Gastroesophageal sphincter (tissue), 4 donors: ENCODE measurements at regions not wholly inside any gene's neighbourhood (a gene's known extent, or its start where the extent isn't known, plus 50 kb on each side); places are given as distances from the start of the nearest gene placed in this dataset.

Experiments
- ATAC-seq: fragments of 150-250 bp; one replicate; pipeline ENCODE4 v1.9.1; 2016; ENCODE audit warnings: mild to moderate bottlenecking, moderate library complexity
- H3K27ac ChIP-seq, 4 donors: fragments of 200-600 bp; sonication (generic) in 3 of 4; 1 replicate in 3 of 4; 2 replicates in 1 of 4; pipeline ENCODE4 v1.5.1; 2016 to 2019
- H3K27me3 ChIP-seq: fragments of 200-600 bp; sonication (generic); one replicate; pipeline ENCODE4 v1.5.1; 2019
- H3K36me3 ChIP-seq, 2 donors: fragments of 200-600 bp; sonication (generic); one replicate each; pipeline ENCODE4 v1.5.1; 2019; ENCODE audit warnings: control low read depth in 1 of 2
- H3K4me1 ChIP-seq, 3 donors: fragments of 200-600 bp; sonication (generic); 1 replicate in 2 of 3; 2 replicates in 1 of 3; pipeline ENCODE4 v1.5.1; 2016 to 2019; ENCODE audit warnings: control low read depth in 2 of 3
- H3K4me3 ChIP-seq, 2 donors: fragments of 200-600 bp; sonication (generic); one replicate each; pipeline ENCODE4 v1.5.1; 2019; ENCODE audit warnings: mild to moderate bottlenecking in 1 of 2, moderate library complexity in 1 of 2
- H3K9me3 ChIP-seq, 3 donors: fragments of 200-600 bp; sonication (generic); one replicate each; pipeline ENCODE4 v1.5.1; 2017 to 2019; ENCODE audit warnings: control low read depth in 2 of 3
- EP300 ChIP-seq: sonication (generic); formaldehyde crosslinking; IDR thresholded peaks from one replicate; pipeline ENCODE4 v1.6.1; 2017; ENCODE audit warnings: antibody characterized with exemption, mild to moderate bottlenecking
- POLR2A ChIP-seq, 2 donors: fragments of 450-650 bp; IDR thresholded peaks; one replicate each; pipeline ENCODE4 v1.6.1; 2017; ENCODE audit warnings: antibody characterized with exemption in 2 of 2, mild to moderate bottlenecking in 2 of 2, moderate library complexity in 1 of 2
- POLR2AphosphoS5 ChIP-seq: sonication (generic); formaldehyde crosslinking; IDR thresholded peaks from one replicate; pipeline ENCODE4 v1.6.1; 2017; ENCODE audit warnings: antibody characterized with exemption
- WGBS, 2 donors: methylation state at CpG; one replicate each; pipeline ENCODE4 v1.1.5; 2018; ENCODE audit warnings: low coverage in 1 of 2; 5-methylcytosine and 5-hydroxymethylcytosine counted together
- TF ChIP-seq, protein P1 (sequence below), 4 experiments: fragments of 200-600 bp in 2 of 4; fragments of 450-650 bp in 2 of 4; sonication (generic) in 1 of 4; IDR thresholded peaks; one replicate each; pipeline ENCODE4 v1.5.1; 2017 to 2019; ENCODE audit warnings: antibody characterized with exemption in 4 of 4, mild to moderate bottlenecking in 2 of 4, moderate library complexity in 2 of 4

DNA sequence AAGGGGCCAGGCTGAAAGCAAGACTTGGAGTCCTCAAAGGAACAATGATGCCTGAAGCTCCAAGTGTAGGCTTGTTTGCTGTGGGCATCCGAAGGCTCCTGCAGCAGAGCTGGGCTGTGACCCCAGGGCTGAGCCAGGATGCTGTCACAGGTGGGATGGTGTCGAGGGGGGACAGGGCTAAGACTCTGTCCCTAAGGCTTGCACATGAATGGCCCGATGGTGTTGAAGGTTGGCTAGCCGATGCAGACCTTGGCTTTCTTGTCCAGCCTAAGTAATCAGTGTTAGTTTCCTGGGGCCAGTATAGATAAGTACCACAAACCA lies 251.0 kb downstream of the NDUFA10 start:
- H3K4me1 ChIP-seq = no peaks in the 10 kb centered on the region
- no peak for ATAC-seq
- WGBS, 2 donors = 90% methylated on average over 3 of the region's 4 CpGs; no CpG with 5 or more reads in 1 of the 2 donors
- no peaks in the 10 kb centered on the region for H3K36me3 ChIP-seq
- H3K9me3 ChIP-seq = peaks cover 0 to 24% (median 0%) of the 10 kb centered on the region in 3 donors
- TF ChIP-seq, protein P1, sequence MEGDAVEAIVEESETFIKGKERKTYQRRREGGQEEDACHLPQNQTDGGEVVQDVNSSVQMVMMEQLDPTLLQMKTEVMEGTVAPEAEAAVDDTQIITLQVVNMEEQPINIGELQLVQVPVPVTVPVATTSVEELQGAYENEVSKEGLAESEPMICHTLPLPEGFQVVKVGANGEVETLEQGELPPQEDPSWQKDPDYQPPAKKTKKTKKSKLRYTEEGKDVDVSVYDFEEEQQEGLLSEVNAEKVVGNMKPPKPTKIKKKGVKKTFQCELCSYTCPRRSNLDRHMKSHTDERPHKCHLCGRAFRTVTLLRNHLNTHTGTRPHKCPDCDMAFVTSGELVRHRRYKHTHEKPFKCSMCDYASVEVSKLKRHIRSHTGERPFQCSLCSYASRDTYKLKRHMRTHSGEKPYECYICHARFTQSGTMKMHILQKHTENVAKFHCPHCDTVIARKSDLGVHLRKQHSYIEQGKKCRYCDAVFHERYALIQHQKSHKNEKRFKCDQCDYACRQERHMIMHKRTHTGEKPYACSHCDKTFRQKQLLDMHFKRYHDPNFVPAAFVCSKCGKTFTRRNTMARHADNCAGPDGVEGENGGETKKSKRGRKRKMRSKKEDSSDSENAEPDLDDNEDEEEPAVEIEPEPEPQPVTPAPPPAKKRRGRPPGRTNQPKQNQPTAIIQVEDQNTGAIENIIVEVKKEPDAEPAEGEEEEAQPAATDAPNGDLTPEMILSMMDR (IDR thresholded peaks at IDR 0.05) = no peak
- TF ChIP-seq POLR2A (IDR thresholded peaks at IDR 0.05) (no peak), EP300 (no peak)
- H3K27me3 ChIP-seq = peaks cover 11% of the 10 kb centered on the region
- no peak overlapping the region for H3K4me3 ChIP-seq
- H3K27ac ChIP-seq = no peak overlapping the region

- ATAC-seq = no peak
- Histone ChIP-seq H3K4me1 (no peaks in the 10 kb centered on the region), H3K27me3 (peaks cover 8% of the 10 kb centered on the region), H3K27ac (no peak overlapping the region), H3K9me3 (peaks cover 0 to 24% (median 0%) of the 10 kb centered on the region in 3 donors), H3K4me3 (no peak overlapping the region), H3K36me3 (no peaks in the 10 kb centered on the region)
- 87 to 89% methylated on average over 5 to 9 of the region's 15 CpGs for WGBS, 2 donors
- TF ChIP-seq, protein P1 (IDR thresholded peaks at IDR 0.05) = no peak
- TF ChIP-seq EP300 (no peak), POLR2AphosphoS5 (no peak), POLR2A (IDR thresholded peaks at IDR 0.05) (no peak)
Observed at GRCh38 chr2:239773228-239774141, 251.7 kb downstream of the NDUFA10 start.

GRCh38 chr2:239772721-239773120 lies 252.4 kb downstream of the NDUFA10 start:
- no peak for ATAC-seq
- Histone ChIP-seq H3K9me3 (peaks cover 0 to 24% (median 0%) of the 10 kb centered on the region in 3 donors), H3K36me3 (no peaks in the 10 kb centered on the region), H3K4me3 (no peak overlapping the region), H3K27me3 (peaks cover under 1% of the 10 kb centered on the region), H3K4me1 (no peaks in the 10 kb centered on the region), H3K27ac (no peak overlapping the region)
- TF ChIP-seq POLR2A (IDR thresholded peaks at IDR 0.05) = no peak
- no peak for TF ChIP-seq EP300
- no peak for TF ChIP-seq POLR2AphosphoS5
- TF ChIP-seq, protein P1 (IDR thresholded peaks at IDR 0.05) = no peak
- WGBS, 2 donors = 94% methylated on average over 2 of the region's 5 CpGs; no CpG with 5 or more reads in 1 of the 2 donors

- ATAC-seq = no peak
- Histone ChIP-seq H3K27me3 (no peaks in the 10 kb centered on the region), H3K36me3 (no peaks in the 10 kb centered on the region), H3K4me1 (no peaks in the 10 kb centered on the region), H3K4me3 (no peak overlapping the region), H3K9me3 (peaks cover 0 to 24% (median 0%) of the 10 kb centered on the region in 3 donors), H3K27ac (no peak overlapping the region)
- TF ChIP-seq POLR2A (IDR thresholded peaks at IDR 0.05) = no peak
- no peak for TF ChIP-seq EP300
- no peak for TF ChIP-seq POLR2AphosphoS5
- TF ChIP-seq, protein P1 (IDR thresholded peaks at IDR 0.05) = no peak
- WGBS, 2 donors = 75 to 89% methylated on average over 5 to 6 of the region's 7 CpGs
Observed at GRCh38 chr2:239770246-239770639, 254.9 kb downstream of the NDUFA10 start.
